Fibroblast of the aortic adventitia (primary cell): ENCODE measurements at regions not wholly inside any gene's neighbourhood (a gene's known extent, or its start where the extent isn't known, plus 50 kb on each side); places are given as distances from the start of the nearest gene placed in this dataset.

Experiments
- DNase-seq: peaks from one replicate; pipeline ENCODE4 v3.0.0-alpha.2; 2010; ENCODE audit warnings: low read depth
- H3K4me3 ChIP-seq: 2 replicates; pipeline ENCODE4 v1.5.1; 2011; ENCODE audit warnings: low read depth, mild to moderate bottlenecking, control low read depth, low read length, moderate library complexity
- CTCF ChIP-seq: IDR thresholded peaks from 2 replicates; pipeline ENCODE4 v1.5.1; 2011; ENCODE audit warnings: mild to moderate bottlenecking, low read length, control low read depth, inconsistent platforms; ENCODE audit not compliant: insufficient read depth

- TF ChIP-seq CTCF, result no peak
- no peak for DNase-seq
- H3K4me3 ChIP-seq, result no peak overlapping the region
Observed at GRCh38 chr13:75946536-75947284, 310.6 kb downstream of the LMO7 start.

- no peak for DNase-seq
- no peak overlapping the region for H3K4me3 ChIP-seq
- TF ChIP-seq CTCF, result no peak
Observed at GRCh38 chr13:75945841-75946482, 309.8 kb downstream of the LMO7 start.

- peak; percentile 61 for DNase-seq
- TF ChIP-seq CTCF, result no peak
Observed at GRCh38 chr13:75938811-75939560, 302.9 kb downstream of the LMO7 start.

GRCh38 chr13:75936791-75937190 is 300.7 kb downstream of the LMO7 start:
- no peak overlapping the region for H3K4me3 ChIP-seq
- no peak for TF ChIP-seq CTCF
- no peak for DNase-seq

More at GRCh38 chr13:75938811-75939560, 302.9 kb downstream of the LMO7 start:
- no peak overlapping the region for H3K4me3 ChIP-seq

- no peak for TF ChIP-seq CTCF
- no peak overlapping the region for H3K4me3 ChIP-seq
- no peak for DNase-seq
Observed at GRCh38 chr13:75935805-75936204, 299.7 kb downstream of the LMO7 start.

- H3K4me3 ChIP-seq, result no peak overlapping the region
- TF ChIP-seq CTCF, result no peak
- peak; percentile 11 for DNase-seq
Observed at GRCh38 chr13:75934889-75935288, 298.8 kb downstream of the LMO7 start.
